DMS53 (cell line): ENCODE measurements at regions not wholly inside any gene's neighbourhood (a gene's known extent, or its start where the extent isn't known, plus 50 kb on each side); places are given as distances from the start of the nearest gene placed in this dataset.

ENCODE experiments used
- DNase-seq: peaks from one replicate; lab custom pipeline; 2025; lab: John Stamatoyannopoulos, UW

GRCh38 chr1:4959216-4959615 lies 304.8 kb downstream of the AJAP1 start:
- DNase-seq, result no peak

- no peak for DNase-seq
These were observed 302.6 kb downstream of the AJAP1 start for GRCh38 chr1:4957027-4957426.

- DNase-seq, result no peak
These were observed 300.0 kb downstream of the AJAP1 start for GRCh38 chr1:4954392-4954791.

- no peak for DNase-seq
These were observed 297.2 kb downstream of the AJAP1 start for GRCh38 chr1:4951601-4952000.

GRCh38 chr1:4946343-4946742 lies 291.9 kb downstream of the AJAP1 start:
- DNase-seq, result no peak

GRCh38 chr1:4944911-4945310 lies 290.5 kb downstream of the AJAP1 start:
- DNase-seq, result no peak

- DNase-seq, result no peak
These were observed 289.7 kb downstream of the AJAP1 start for GRCh38 chr1:4944072-4944471.

GRCh38 chr1:4939266-4939665 lies 284.9 kb downstream of the AJAP1 start:
- peak; percentile 33 for DNase-seq

GRCh38 chr1:4937876-4938534 lies 283.6 kb downstream of the AJAP1 start:
- DNase-seq, result no peak

GRCh38 chr1:4935807-4936206 lies 281.4 kb downstream of the AJAP1 start:
- DNase-seq, result no peak

- no peak for DNase-seq
These were observed 278.8 kb downstream of the AJAP1 start for GRCh38 chr1:4933232-4933631.

GRCh38 chr1:4932311-4933030 lies 278.1 kb downstream of the AJAP1 start:
- no peak for DNase-seq

- DNase-seq, result no peak
These were observed 277.1 kb downstream of the AJAP1 start for GRCh38 chr1:4931486-4931885.

GRCh38 chr1:4928186-4928585 lies 273.8 kb downstream of the AJAP1 start:
- no peak for DNase-seq

- no peak for DNase-seq
These were observed 269.9 kb downstream of the AJAP1 start for GRCh38 chr1:4924356-4924755.

- DNase-seq, result no peak
These were observed 262.2 kb downstream of the AJAP1 start for GRCh38 chr1:4916610-4917009.

GRCh38 chr1:4915154-4915553 lies 260.7 kb downstream of the AJAP1 start:
- no peak for DNase-seq

- DNase-seq, result no peak
These were observed 254.1 kb downstream of the AJAP1 start for GRCh38 chr1:4908486-4908885.

- DNase-seq, result no peak
These were observed 240.2 kb downstream of the AJAP1 start for GRCh38 chr1:4894566-4894965.

- DNase-seq, result no peak
These were observed 226.2 kb downstream of the AJAP1 start for GRCh38 chr1:4880626-4881025.

- no peak for DNase-seq
These were observed 223.0 kb downstream of the AJAP1 start for GRCh38 chr1:4877426-4877825.

- no peak for DNase-seq
These were observed 217.0 kb downstream of the AJAP1 start for GRCh38 chr1:4871373-4871772.

- no peak for DNase-seq
These were observed 214.1 kb downstream of the AJAP1 start for GRCh38 chr1:4868521-4868920.

GRCh38 chr1:4856396-4856795 lies 202.0 kb downstream of the AJAP1 start:
- DNase-seq, result no peak
